HL-60 (cell line): ENCODE measurements at regions not wholly inside any gene's neighbourhood (a gene's known extent, or its start where the extent isn't known, plus 50 kb on each side); places are given as distances from the start of the nearest gene placed in this dataset.

Experiments
- CTCF ChIP-seq: IDR thresholded peaks from one replicate; pipeline ENCODE4 v1.5.1; 2011; ENCODE audit warnings: low read length, control low read depth, inconsistent platforms; ENCODE audit not compliant: insufficient read depth
- SPI1 ChIP-seq: IDR thresholded peaks from 2 replicates; pipeline ENCODE4 v1.6.1; 2012; ENCODE audit warnings: low read depth, mild to moderate bottlenecking, borderline replicate concordance

DNA sequence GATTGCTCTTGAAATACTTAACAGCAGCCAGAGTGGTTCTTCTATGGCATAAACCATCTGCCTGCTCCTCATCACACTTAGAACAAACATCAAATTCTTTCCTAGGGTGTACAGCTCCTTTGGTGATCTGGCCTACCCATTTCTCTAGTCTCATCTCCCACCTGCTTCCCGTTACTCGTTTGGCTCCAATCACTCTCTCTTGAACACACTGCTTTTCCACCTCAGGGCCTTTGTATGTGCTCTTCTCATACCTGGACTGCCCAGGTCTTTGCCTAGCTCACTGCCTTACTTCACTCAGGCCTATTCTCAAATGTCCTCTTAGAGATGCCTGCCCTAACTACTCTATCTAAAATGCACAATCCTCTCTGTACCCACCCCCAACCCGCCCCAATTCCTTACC is 100.5 kb downstream of the KCNRG start:
- no peak for TF ChIP-seq CTCF
- no peak for TF ChIP-seq SPI1
